IPS-NIHi11 (cell line): ENCODE measurements at regions not wholly inside any gene's neighbourhood (a gene's known extent, or its start where the extent isn't known, plus 50 kb on each side); places are given as distances from the start of the nearest gene placed in this dataset.
"Not testable (repeated sequence)": the region's sequence is repeated elsewhere in the genome, so short reads cannot be mapped to it uniquely, and the experiment has no call there.

Experiments used
- DNase-seq: peaks from one replicate; pipeline ENCODE4 v3.0.0; 2012; ENCODE audit warnings: mixed read lengths, low spot score

DNA sequence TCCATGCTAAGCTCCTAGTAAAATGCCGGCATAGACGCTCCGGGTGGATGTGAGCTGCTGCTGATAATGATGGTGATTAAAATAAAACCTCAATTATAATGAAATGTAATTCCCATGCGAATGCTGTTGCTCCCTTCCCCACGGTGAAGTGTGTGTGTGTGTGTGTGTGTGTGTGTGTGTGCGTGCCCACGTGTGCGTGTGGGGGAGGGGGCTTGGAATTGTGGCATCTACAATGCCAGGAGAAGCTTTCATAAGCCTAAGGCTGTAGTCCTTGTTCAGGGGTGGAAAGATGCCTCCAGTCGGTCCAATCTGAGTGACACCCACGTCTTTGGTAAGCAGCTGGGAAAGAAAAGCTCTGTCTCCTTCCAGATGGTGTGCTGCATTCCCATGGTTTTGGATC is 137.9 kb downstream of the CDH26 start:
- DNase-seq, result no peak

DNA sequence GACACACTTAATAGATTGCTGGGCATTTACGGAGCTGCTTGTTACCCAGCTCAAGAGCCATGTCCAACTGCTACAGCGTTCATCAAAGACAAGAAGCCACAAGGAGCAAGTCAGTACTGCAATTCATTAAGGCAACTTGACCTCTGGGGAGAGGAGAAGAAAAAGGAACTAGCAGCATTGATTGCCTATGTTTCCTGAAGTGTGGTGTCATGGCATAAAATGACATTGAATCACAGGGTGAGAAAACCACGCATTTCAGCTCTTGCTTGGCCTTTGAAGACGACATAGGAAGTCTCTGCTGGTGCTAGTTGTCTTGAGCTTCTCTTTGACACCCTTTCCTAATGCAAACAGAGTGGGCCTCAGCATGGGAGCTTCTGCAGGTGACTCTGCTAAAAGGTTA is 139.1 kb downstream of the CDH26 start:
- DNase-seq, result no peak

- no peak for DNase-seq
Measured at GRCh38 chr20:60100780-60101179, 142.6 kb downstream of the CDH26 start.

GRCh38 chr20:60101201-60101890 is 143.1 kb downstream of the CDH26 start:
- DNase-seq, result no peak

- DNase-seq, result no peak
Measured at GRCh38 chr20:60101891-60102281, 143.7 kb downstream of the CDH26 start.

- DNase-seq, result no peak
Measured at GRCh38 chr20:60102665-60103210, 144.5 kb downstream of the CDH26 start.

DNA sequence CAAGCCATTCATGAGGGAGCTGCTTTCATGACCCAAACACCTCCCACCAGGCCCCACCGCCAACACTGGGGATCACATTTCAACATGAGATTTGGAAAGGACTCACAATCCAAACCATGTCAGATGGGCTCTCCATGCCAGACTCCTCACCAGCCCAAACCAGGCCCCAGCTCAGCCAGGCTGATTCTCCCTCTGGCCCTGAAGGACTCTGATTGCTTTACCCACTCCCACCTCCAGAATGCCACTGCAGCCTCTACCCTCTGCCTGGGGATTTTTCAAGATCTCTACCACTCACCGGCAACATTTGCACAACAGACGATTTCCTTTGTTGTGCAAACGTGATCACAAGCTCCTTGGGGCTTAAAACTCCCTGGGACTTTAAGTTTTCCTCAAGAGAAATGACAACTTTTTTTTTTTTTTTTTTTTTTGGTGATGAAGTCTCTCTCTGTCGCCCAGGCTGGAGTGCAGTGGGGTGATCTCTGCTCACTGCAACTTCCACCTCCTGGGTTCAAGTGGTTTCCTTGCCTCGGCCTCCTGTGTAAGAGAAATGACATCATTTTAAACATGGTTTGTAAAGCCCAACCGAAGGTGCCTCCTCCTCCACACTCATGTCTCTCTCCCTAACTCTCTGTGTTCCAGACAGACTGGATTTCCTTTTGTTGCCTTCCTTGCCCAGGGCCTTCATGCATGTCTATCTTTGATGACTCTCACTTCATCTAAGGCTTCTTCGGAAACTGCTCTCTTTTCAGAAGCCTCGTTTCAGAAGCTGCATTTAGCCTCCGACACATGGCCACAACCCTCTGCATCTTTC is 147.0 kb downstream of the CDH26 start:
- peak; percentile 61 for DNase-seq

- DNase-seq, result not testable (repeated sequence)
Measured at GRCh38 chr20:60106186-60106585, 148.0 kb downstream of the CDH26 start.

GRCh38 chr20:60107621-60108390 is 149.6 kb downstream of the CDH26 start:
- DNase-seq, result no peak

GRCh38 chr20:60108397-60108796 is 150.2 kb downstream of the CDH26 start:
- no peak for DNase-seq

DNA sequence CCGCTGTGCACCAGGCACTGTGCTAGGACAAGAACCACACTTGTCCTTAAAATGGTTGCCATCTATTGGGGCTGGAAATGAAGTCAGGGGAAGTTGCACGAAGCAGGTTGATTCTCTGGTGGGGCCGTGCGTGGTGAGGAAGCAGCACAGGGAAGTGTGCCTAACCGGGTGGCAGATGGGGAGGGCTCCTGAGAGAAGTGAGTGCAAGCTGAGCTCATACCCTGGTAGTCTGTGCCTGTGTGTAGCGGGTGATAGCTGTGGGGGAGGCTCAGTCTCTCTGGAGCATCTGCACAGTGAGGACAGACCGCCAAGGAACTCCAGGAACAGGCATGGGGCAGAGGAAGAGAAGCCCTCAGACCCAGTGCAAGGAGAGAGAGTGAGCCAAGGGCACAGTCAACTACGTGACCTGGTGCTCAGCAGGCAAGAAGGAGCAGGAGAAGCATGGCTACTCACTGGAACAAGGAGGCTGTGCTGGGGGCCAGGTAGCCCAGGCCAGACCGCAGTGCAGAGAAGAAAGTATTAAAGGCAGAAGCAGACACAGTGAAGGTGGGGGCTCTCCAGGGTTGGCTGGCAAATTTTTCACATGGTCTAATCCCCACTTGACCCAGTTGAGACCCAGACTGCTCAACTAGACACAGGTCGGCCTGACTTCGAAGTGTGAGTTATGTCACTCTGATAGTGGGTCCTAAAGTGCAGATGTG is 155.0 kb downstream of the CDH26 start:
- no peak for DNase-seq

GRCh38 chr20:60113771-60114170 is 155.5 kb downstream of the CDH26 start:
- no peak for DNase-seq

- DNase-seq, result no peak
Measured at GRCh38 chr20:60115451-60115850, 157.2 kb downstream of the CDH26 start.

- peak; percentile 46 for DNase-seq
Measured at GRCh38 chr20:60116128-60116909, 158.1 kb downstream of the CDH26 start.

DNA sequence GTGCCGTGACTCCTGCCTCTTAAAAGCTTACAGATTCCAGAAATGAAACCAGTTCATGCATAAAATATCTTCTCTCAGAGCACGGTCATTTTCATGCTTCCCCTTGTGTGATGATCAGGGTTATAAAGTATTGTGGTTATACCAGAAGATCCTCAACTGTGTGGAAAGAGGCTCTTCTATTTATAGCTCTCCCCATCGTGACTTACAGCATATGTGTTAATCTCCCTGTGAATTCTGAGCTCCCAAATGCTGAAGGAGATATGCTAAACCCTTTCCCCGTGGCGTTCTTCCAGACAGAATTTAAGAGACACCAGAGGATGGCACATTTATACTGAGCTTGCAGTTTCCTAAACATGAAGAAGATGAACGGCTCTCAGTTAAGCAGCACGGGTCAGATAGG is 158.8 kb downstream of the CDH26 start:
- no peak for DNase-seq

DNA sequence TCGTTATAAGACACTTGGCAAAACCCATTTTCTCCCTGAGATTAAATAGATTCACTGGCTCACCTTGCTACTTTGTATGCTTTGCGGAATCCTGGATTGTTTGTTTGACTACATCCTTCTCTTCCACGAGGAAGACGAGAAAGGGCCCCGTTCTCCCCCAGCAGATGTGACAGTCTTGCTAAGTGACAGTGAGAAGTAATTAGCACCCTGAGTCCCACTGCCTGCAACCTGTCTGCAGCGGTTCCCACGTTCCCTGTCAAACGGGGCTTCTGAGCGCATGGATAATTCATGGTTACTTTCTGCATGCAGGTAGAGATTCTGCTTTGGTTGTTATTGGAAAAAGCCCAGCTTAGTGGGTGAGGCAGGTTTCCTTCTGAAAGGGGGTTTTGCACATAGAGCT is 163.7 kb downstream of the CDH26 start:
- DNase-seq, result no peak

GRCh38 chr20:60122671-60123070 is 164.4 kb downstream of the CDH26 start:
- DNase-seq, result no peak

DNA sequence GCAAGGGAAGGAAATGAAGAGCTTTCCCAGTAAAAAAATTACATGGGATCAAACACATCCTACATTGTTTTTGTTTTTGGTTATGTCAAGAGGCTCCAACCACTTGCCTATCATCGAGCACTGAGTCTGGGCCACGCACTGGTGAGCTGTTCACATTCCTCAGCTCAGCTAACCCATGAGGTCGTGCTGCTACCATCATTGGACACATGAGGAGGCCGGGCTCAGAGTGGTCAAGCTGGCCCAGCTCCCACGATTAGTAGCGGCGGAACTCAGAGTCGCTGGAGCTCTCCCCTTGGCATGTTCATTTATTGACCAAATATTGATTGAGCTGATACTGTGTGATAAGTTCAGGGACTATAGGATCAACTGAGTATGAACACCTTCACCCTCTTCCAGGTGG is 164.9 kb downstream of the CDH26 start:
- no peak for DNase-seq

DNA sequence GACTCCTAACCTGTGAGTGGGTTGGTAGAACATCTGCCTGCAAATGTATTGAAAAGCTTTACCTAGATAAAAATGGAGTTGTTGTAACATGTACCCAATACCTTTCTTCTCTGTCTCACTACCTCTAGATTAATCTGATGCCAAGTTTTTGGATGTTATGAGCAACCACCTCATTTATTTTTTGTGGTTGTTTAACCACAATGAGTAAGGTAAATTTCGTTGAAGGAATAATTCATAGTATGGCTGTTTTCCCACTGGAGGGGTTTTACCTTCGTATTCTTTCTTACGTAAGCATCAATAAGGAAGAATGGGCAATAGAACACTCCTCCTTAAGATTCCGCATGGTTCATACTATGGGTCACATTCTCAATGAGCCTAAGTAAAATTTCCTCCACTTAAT is 165.4 kb downstream of the CDH26 start:
- no peak for DNase-seq

GRCh38 chr20:60124776-60125381 is 166.7 kb downstream of the CDH26 start:
- no peak for DNase-seq

GRCh38 chr20:60125513-60125912 is 167.3 kb downstream of the CDH26 start:
- no peak for DNase-seq
